A673 (cell line): ENCODE measurements at regions not wholly inside any gene's neighbourhood (a gene's known extent, or its start where the extent isn't known, plus 50 kb on each side); places are given as distances from the start of the nearest gene placed in this dataset.

Experiments
- BruUV-seq: library from RNA; stranded (reverse); fragments of 400-500 nt; replicated peaks from 2 replicates; lab custom pipeline; 2021; lab: Mats Ljungman, UMichigan
- CTCF ChIA-PET: fragments of 300-600 bp; sonication (Branson Sonifier 250); formaldehyde crosslinking; loops from one replicate; lab custom pipeline; 2022; ENCODE audit warnings: antibody characterized with exemption; lab: Charles Lee
- POLR2A ChIA-PET: fragments of 300-600 bp; sonication (Branson Sonifier 250); formaldehyde crosslinking; loops from one replicate; lab custom pipeline; 2022; ENCODE audit warnings: antibody characterized with exemption; ENCODE audit not compliant: low non-redundant PET; lab: Charles Lee
- DNase-seq: peaks from one replicate; pipeline ENCODE4 v3.0.0-alpha.2; 2015; ENCODE audit warnings: low spot score
- H3K27ac ChIP-seq: fragments of 200-600 bp; sonication (generic); 2 replicates; pipeline ENCODE4 v1.5.1; 2016; ENCODE audit warnings: mixed run types, low read depth, mild to moderate bottlenecking, mixed read lengths, antibody characterized with exemption, low read length; ENCODE audit not compliant: poor library complexity, severe bottlenecking
- H3K27me3 ChIP-seq: fragments of 200-600 bp; sonication (generic); replicated peaks from 2 replicates; pipeline ENCODE4 v1.6.1; 2017; ENCODE audit warnings: mixed run types, low read depth, mild to moderate bottlenecking, mixed read lengths, antibody characterized with exemption, low read length; ENCODE audit not compliant: insufficient read depth, poor library complexity
- H3K36me3 ChIP-seq: fragments of 200-600 bp; sonication (generic); 2 replicates; pipeline ENCODE4 v1.6.1; 2016; ENCODE audit warnings: mixed run types, mild to moderate bottlenecking, mixed read lengths, antibody characterized with exemption, low read length; ENCODE audit not compliant: insufficient read depth, poor library complexity, severe bottlenecking
- H3K4me1 ChIP-seq: fragments of 200-600 bp; sonication (generic); 2 replicates; pipeline ENCODE4 v1.6.1; 2017; ENCODE audit warnings: mixed run types, mild to moderate bottlenecking, mixed read lengths, antibody characterized with exemption, low read length; ENCODE audit not compliant: insufficient read depth, poor library complexity, severe bottlenecking
- H3K4me3 ChIP-seq: fragments of 200-600 bp; sonication (generic); 2 replicates; pipeline ENCODE4 v1.5.1; 2016; ENCODE audit warnings: low read depth, mixed run types, mild to moderate bottlenecking, mixed read lengths, low read length; ENCODE audit not compliant: poor library complexity, severe bottlenecking
- H3K9me3 ChIP-seq: fragments of 200-600 bp; sonication (generic); 2 replicates; pipeline ENCODE4 v1.6.1; 2016; ENCODE audit warnings: mixed run types, low read depth, mild to moderate bottlenecking, mixed read lengths, antibody characterized with exemption, low read length; ENCODE audit not compliant: poor library complexity, severe bottlenecking
- CTCF ChIP-seq: fragments of 300-800, 200-600 bp; sonication (generic); conservative IDR thresholded peaks from 2 replicates; pipeline ENCODE4 v1.5.1; 2017; ENCODE audit warnings: low read depth, mild to moderate bottlenecking, antibody characterized with exemption, low read length, moderate library complexity, mixed read lengths
- EZH2 ChIP-seq: fragments of 200-600 bp; sonication (generic); IDR thresholded peaks from 2 replicates; pipeline ENCODE4 v1.6.1; 2017; ENCODE audit warnings: borderline replicate concordance, low read depth, mild to moderate bottlenecking, mixed read lengths, antibody characterized with exemption, low read length; ENCODE audit not compliant: poor library complexity, severe bottlenecking
- intact Hi-C: fragments of 100-400 bp; cut with micrococcal nuclease; formaldehyde crosslinking; loops from one replicate; pipeline ENCODE4 v1.10.0; 2022; ENCODE audit not compliant: unreplicated experiment

- H3K27me3 ChIP-seq: no peaks in the 10 kb centered on the region
- H3K36me3 ChIP-seq: no peaks in the 10 kb centered on the region
- intact Hi-C loops: no loop called here
- H3K4me3 ChIP-seq: no peak overlapping the region
- H3K4me1 ChIP-seq: no peaks in the 10 kb centered on the region
- POLR2A ChIA-PET: no interaction called here
- H3K9me3 ChIP-seq: no peaks in the 10 kb centered on the region
- CTCF ChIA-PET: no interaction called here
- DNase-seq: no peak
- no peak for TF ChIP-seq CTCF
- TF ChIP-seq EZH2: no peak
- no TSS peak for BruUV-seq
- H3K27ac ChIP-seq: no peak overlapping the region
Observed at GRCh38 chrX:109793191-109793590, 60.1 kb upstream of the ACSL4 start.

- BruUV-seq: no TSS peak
Observed at GRCh38 chrX:109795682-109796081, 62.6 kb upstream of the ACSL4 start.

GRCh38 chrX:109797311-109797975, 64.4 kb upstream of the ACSL4 start:
- no TSS peak for BruUV-seq
- ChIA-PET CTCF (no interaction called here), POLR2A (no interaction called here)
- no peaks in the 10 kb centered on the region for H3K36me3 ChIP-seq
- H3K27me3 ChIP-seq: no peaks in the 10 kb centered on the region
- no peak overlapping the region for H3K4me3 ChIP-seq
- no peaks in the 10 kb centered on the region for H3K4me1 ChIP-seq
- DNase-seq: no peak
- no peaks in the 10 kb centered on the region for H3K9me3 ChIP-seq
- TF ChIP-seq EZH2 (no peak), CTCF (no peak)
- intact Hi-C loops: no loop called here
- no peak overlapping the region for H3K27ac ChIP-seq

More at GRCh38 chrX:109795682-109796081, 62.6 kb upstream of the ACSL4 start:
- POLR2A ChIA-PET: no interaction called here
- no peak overlapping the region for H3K4me3 ChIP-seq
- H3K36me3 ChIP-seq: no peaks in the 10 kb centered on the region
- intact Hi-C loops: no loop called here
- CTCF ChIA-PET: no interaction called here
- H3K4me1 ChIP-seq: no peaks in the 10 kb centered on the region
- no peaks in the 10 kb centered on the region for H3K27me3 ChIP-seq
- H3K9me3 ChIP-seq: no peaks in the 10 kb centered on the region
- no peak overlapping the region for H3K27ac ChIP-seq
- TF ChIP-seq EZH2 (no peak), CTCF (no peak)
- DNase-seq: no peak
